ENCODE measurements at regions not wholly inside any gene's neighbourhood (a gene's known extent, or its start where the extent isn't known, plus 50 kb on each side); places are given as distances from the start of the nearest gene placed in this dataset.

DNA sequence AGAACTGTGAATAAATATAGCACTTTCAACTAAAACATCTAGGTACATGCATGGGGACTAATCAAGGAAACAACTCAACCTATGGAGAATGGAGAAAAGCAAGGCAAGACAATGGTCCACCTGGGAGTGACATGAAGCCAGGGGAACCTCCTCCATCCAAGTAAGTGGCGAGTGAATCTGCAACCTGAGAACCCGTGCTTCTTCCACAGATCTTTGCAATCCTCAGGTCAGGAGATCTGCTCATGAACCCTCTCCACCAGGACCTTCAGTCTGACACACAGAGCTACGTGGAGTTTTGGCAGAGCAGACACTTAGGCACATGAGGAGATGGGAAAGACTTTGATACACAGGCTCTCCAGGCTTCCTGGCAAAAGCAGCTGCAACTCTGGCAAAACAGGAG, 58.8 kb upstream of the KHDRBS2 start:
- BruUV-seq (replicated peaks): no TSS peak
- no peak overlapping the region for H3K4me3 ChIP-seq
- CTCF ChIA-PET: no interaction called here
- H3K4me1 ChIP-seq (replicated peaks; ENCODE audit: insufficient read depth): no peaks in the 10 kb centered on the region
- no peaks in the 10 kb centered on the region; the same call in 1 of the 2 replicates for H3K9me3 ChIP-seq (ENCODE audit: insufficient read depth, low read depth)
- POLR2A ChIA-PET (ENCODE audit: unreplicated experiment): interaction anchor here (0.6 kb wide), 1 partner anchor 872 kb away, joined by 5 read pairs; no protein-coding TSS in a partner anchor
- H3F3A ChIP-seq (ENCODE audit: insufficient read depth, low read depth): no peaks in the 10 kb centered on the region
- no peak for DNase-seq
- H3K9me2 ChIP-seq (ENCODE audit: insufficient read depth): no peaks in the 10 kb centered on the region
- no peak overlapping the region for H3K4me2 ChIP-seq
- TF ChIP-seq, protein P1, sequence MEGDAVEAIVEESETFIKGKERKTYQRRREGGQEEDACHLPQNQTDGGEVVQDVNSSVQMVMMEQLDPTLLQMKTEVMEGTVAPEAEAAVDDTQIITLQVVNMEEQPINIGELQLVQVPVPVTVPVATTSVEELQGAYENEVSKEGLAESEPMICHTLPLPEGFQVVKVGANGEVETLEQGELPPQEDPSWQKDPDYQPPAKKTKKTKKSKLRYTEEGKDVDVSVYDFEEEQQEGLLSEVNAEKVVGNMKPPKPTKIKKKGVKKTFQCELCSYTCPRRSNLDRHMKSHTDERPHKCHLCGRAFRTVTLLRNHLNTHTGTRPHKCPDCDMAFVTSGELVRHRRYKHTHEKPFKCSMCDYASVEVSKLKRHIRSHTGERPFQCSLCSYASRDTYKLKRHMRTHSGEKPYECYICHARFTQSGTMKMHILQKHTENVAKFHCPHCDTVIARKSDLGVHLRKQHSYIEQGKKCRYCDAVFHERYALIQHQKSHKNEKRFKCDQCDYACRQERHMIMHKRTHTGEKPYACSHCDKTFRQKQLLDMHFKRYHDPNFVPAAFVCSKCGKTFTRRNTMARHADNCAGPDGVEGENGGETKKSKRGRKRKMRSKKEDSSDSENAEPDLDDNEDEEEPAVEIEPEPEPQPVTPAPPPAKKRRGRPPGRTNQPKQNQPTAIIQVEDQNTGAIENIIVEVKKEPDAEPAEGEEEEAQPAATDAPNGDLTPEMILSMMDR (conservative IDR thresholded peaks at IDR 0.05): no peak
- no peak for TF ChIP-seq EZH2 (IDR thresholded peaks at IDR 0.05; ENCODE audit: low read depth)
- no peaks in the 10 kb centered on the region for H3K27me3 ChIP-seq (ENCODE audit: insufficient read depth, low read depth)
- H2AFZ ChIP-seq: no peak overlapping the region
- intact Hi-C loops (cut with micrococcal nuclease; ENCODE audit: unreplicated experiment): no loop called here
- H4K20me1 ChIP-seq (ENCODE audit: insufficient read depth): no peaks in the 10 kb centered on the region
- H3K79me2 ChIP-seq (ENCODE audit: low read depth): no peaks in the 10 kb centered on the region
- H3K36me3 ChIP-seq (ENCODE audit: low read depth): no peaks in the 10 kb centered on the region
- H3K27ac ChIP-seq: no peak overlapping the region

DNA sequence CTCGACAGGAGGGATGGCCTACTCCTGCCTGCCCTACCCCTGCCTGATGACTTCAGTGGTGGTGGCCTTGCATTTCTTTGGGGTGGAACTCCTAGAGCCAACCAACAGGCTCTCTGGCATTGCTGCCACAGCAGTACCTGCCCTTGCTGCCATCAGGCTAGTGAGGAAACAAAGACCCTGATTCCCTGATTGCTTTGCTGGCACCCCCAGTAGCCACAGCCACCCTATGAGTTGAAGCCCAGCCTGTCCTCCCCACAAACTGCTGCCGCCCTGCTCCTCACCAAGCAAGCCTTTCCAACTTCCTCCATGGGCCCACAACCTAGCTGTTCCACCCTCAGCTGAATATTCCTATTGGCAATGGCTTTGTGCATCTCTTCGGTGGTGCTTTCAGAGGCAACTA, 52.5 kb upstream of the KHDRBS2 start:
- H3K4me2 ChIP-seq: no peak overlapping the region
- CTCF ChIA-PET: no interaction called here
- TF ChIP-seq, protein P1 (conservative IDR thresholded peaks at IDR 0.05): no peak
- TF ChIP-seq EZH2 (IDR thresholded peaks at IDR 0.05; ENCODE audit: low read depth): no peak
- no peaks in the 10 kb centered on the region for H3K9me2 ChIP-seq (ENCODE audit: insufficient read depth)
- H3K79me2 ChIP-seq (ENCODE audit: low read depth): no peaks in the 10 kb centered on the region
- BruUV-seq (replicated peaks): no TSS peak
- no peaks in the 10 kb centered on the region for H3K36me3 ChIP-seq (ENCODE audit: low read depth)
- POLR2A ChIA-PET (ENCODE audit: unreplicated experiment): no interaction called here
- H3K27ac ChIP-seq: no peak overlapping the region
- intact Hi-C loops (cut with micrococcal nuclease; ENCODE audit: unreplicated experiment): no loop called here
- H3K27me3 ChIP-seq (ENCODE audit: insufficient read depth, low read depth): no peaks in the 10 kb centered on the region
- no peaks in the 10 kb centered on the region for H4K20me1 ChIP-seq (ENCODE audit: insufficient read depth)
- H3K9me3 ChIP-seq (ENCODE audit: insufficient read depth, low read depth): no peaks in the 10 kb centered on the region; the same call in 1 of the 2 replicates
- H3K4me1 ChIP-seq (replicated peaks; ENCODE audit: insufficient read depth): no peaks in the 10 kb centered on the region
- no peak for DNase-seq
- H3K4me3 ChIP-seq: no peak overlapping the region
- no peaks in the 10 kb centered on the region for H3F3A ChIP-seq (ENCODE audit: insufficient read depth, low read depth)
- H2AFZ ChIP-seq: no peak overlapping the region
